NCI-H2227 (cell line): ENCODE measurements at regions not wholly inside any gene's neighbourhood (a gene's known extent, or its start where the extent isn't known, plus 50 kb on each side); places are given as distances from the start of the nearest gene placed in this dataset.

ENCODE experiments used
- DNase-seq: peaks from one replicate; lab custom pipeline; 2025; ENCODE audit not compliant: unreplicated experiment; lab: John Stamatoyannopoulos, UW

DNA sequence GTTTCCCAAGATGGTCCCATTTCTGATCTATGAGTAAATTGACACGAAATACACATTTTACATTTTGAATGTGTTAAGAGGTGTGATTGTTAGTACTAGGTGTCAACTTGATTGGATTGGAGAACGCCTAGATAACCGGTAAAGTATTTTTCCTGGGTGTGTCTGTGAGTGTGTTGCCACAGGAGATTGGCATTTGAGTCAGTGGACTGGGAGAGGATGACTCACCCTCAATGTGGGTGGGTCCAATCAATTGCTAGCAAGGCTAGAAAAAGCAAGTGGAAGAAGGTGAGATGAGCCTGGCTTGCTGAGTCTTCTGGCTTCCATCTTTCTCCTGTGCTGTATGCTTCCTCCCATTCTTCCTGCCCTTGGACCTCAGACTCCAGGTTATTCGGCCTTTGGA lies 960.7 kb upstream of the PCDH9 start:
- no peak for DNase-seq

DNA sequence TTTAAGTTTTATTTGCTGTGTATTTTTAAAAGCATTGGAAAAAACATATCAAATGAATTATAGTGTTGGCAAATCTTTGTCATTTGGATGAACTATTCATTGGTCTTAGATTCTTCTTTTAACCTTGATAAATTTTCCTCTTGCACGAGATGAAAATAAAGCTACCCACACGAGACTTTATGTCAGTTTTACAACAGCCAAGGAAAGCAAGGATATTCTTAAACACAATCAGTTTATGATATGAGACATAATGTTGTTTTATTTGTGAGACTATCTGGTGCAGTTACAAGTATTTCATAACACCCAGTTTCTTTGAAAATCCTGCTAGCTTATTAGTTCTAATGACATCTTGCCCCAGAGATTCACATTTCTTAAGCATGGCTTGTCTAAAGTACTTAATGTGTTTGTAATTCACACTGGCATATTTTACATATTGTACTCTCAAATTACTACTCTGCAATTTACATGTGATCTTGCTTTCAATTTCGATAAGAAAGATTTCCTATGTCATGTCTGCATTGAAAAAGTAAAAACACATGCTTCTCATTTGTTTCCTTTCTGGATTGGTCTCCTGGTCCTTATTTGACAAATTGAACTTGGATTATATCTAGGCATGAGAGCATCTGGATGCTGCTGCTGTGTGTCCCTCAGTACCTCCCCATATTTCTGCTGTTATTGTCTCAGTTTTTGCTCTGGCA lies 955.5 kb upstream of the PCDH9 start:
- no peak for DNase-seq

DNA sequence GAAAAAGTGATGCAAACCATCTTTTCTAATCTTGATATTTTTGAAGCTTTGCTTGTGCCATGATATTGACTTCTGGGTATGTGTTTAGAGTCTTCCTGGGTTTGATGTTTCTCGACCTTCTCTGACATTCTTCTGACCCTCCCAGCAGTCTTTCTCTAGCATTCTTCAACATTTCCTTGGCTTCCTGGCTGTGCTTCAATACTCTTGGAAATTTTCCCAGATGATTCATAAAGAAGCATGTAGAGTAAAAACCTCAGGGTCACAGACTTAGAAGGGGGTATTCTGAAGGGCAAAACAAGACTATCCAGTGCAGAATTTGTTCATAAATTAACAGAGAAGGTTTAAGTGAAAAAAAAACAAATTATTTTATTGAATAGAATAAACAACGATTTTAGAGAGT lies 946.3 kb upstream of the PCDH9 start:
- no peak for DNase-seq

DNA sequence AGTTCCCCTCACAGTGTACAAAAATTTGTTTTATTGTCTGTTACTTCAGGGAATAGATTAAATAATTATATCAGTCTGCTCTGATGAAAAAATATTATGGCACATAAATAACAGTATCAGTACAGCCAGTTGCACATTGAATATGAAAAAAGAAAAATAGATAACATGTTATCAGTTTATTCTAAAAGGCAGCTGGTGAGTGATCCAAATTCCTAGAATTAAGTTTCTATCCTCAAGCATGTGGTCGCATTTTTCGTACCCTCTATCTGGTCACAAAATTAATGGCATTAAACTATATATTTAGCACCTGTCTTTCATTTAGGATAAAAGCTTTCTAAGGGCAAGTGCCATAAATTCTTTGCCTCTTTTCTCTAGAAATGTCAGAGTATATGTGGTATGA lies 944.8 kb upstream of the PCDH9 start:
- no peak for DNase-seq

DNA sequence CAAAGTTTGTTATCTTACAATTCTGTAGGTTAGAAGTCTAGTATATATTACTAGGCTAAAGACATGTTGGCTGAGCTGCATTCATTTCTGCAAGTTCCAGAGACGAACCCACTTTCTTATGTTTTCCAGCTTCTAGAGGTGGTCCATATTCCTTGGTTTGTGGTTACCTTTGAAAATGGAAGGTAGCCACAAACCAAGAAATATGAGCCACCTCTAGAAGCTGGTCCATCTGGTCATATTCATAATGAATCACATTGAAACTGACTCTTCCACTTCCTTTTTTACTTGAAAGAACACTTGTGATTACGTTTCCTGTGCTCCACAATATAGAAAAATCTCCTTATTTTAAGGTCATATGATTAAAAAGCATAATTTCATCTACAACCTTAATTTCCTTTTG lies 943.0 kb upstream of the PCDH9 start:
- no peak for DNase-seq

DNA sequence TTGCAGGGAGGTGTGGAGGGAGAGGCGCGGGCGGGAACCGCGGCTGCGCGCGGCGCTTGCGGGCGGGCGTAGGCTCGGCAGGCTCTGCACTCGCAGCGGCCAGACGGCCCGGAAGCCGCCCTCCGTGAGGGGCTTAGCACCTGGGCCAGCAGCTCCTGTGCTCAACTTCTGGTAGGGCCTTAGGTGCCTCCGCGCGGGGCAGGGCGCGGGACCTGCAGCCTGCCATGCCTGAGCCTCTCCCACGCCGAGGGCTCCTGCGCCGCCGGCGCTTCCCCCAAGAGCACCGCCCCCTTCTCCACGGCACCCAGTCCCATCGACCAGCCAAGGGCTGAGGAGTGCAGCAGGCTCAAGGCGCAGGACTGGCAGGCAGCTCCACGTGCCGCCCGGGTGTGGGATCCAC lies 940.8 kb upstream of the PCDH9 start:
- DNase-seq: no peak

DNA sequence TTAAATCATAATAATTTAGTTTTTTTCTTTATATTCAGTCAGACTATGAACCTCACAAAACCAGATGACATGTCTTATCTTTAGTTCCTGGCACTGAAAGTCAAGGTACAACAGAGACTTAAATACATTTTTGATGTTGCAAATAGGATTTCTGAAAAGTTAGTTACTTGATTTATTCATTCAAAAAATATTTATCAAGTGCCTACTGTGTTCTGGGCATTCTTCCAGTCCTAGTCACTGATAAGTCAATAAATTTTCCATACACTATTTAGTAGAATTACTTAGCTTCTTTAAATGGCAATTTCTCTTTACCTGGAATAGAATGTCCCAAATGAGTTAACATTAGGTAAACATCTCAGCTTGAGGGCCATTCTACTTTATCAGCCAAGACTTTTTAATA lies 938.3 kb upstream of the PCDH9 start:
- no peak for DNase-seq

DNA sequence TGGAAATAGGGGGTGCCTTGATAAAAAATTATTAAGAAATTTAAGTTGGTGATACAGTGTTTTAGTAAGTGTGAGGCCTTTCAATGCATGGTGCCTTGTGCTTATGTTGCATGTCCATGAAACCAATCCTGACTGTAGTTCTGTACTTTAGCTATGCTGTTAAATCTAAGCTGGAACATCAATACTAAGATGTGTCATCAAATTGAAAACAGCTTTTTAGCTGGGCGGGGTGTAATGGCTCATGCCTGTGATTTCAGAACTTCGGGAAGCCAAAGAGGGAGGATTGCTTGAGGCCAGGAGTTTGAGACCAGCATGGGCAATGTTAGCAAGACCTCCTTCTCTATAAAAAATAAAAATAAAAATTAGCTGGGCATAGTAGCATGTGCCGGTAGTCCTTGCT lies 930.3 kb upstream of the PCDH9 start:
- no peak for DNase-seq

DNA sequence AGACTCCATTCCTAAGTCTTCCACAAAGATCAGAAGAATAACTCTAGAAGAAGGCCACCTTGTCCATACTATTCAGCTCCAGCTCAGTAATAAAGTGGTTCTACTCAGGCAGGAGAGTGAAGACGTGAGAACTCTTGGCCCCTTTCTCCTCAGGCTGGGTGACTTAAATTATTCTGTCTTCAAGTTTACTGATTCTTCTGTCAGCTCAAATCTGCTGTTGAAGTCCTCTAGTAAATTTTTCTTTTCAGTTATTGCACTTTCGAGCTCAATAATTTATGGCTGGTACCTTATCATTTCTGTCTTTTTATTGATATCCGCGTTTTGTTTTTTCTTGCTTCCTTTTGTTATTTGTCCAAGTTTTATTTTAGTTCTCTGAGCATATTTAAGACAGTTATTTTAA lies 922.3 kb upstream of the PCDH9 start:
- no peak for DNase-seq

DNA sequence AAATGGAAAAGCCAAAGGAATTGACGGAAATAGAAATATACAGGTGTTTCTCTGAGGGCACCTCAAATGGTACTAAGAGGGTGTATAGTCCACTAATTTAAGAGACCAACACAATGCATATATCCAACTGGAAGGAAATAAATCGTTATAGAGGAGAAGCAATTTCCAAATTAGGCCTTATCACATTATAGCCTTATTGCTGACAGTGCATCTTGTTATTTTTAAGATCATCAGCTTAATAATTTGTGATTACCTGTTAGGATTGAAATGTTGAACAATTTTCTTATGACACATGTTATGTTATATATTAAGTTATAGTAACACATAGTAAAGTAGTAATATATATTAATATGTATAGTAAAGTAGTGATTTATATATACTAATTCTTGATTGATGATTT lies 915.7 kb upstream of the PCDH9 start:
- no peak for DNase-seq

DNA sequence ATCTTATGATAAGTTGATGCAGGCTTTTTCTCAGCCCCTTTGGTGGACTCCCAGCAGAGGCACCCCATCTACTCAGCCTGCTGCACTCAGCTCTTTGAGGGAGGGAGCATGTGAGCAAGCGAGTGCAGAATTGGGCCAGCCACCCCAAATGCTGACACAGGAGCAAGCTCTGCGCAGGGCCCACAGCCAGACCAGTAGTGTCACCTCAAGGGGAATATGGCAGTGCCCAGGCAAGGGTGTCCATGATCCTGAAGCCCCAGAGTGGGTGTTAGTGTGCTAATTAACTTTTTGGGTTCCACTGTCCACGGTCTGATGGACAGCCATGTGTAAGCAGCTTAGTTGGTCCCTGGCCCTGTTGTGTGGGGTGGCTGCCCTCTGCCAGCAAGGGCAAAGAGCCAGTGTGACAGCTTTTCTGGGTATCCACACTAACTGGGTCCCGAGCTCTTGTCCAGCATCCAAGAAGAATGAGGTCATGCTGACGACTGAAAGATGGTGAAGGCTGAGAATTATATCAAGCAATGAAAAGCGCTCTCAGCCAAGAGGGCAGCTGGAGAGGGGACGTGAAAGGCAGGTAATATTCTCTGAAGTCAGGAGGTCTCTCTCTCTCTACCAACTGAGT lies 898.3 kb upstream of the PCDH9 start:
- no peak for DNase-seq

DNA sequence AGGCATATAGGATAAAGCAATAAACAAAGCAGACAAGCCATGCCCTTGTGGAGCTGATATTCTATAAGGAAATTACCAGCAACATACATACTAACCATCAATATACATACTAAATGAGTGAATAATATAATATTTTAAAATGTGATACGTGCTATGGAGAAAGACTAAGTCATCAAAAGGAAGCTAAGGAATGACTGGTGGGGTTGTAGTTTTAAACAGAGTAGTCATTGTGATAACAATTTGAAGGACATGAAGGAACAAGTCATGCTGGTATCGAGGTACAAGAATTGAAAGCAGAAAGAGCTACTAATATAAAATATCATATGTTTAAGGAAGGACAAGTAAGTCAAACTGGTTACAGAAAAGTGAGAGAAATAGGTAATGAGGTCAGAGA lies 894.9 kb upstream of the PCDH9 start:
- no peak for DNase-seq

DNA sequence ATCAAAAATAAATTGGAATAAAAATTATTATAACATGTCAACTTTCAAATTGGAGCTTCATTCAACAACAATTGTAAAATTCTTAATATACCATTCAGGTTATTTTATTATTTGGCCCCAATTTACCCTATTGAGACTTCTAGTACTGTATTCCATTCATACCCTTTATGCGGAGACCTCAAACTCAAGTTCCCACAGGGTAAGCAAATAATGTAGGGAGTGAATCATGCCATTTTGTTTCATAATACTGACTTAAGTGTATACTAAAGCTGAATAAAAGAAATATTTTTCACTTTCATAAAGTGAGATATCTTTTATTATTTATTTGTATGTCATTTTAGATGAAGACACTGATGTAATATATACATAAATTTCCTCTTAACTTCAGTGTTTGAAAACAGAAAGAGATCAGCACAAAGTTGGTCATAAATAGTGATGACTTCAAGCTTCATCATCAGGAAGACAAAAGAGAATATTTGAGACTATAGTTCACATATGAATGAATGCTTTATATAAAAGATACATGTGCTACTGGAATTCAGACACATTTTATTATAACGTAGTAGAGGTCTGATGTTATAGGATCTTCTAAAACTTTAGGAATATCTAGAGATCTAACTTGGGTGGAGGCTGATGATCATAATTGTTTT lies 894.4 kb upstream of the PCDH9 start:
- no peak for DNase-seq

DNA sequence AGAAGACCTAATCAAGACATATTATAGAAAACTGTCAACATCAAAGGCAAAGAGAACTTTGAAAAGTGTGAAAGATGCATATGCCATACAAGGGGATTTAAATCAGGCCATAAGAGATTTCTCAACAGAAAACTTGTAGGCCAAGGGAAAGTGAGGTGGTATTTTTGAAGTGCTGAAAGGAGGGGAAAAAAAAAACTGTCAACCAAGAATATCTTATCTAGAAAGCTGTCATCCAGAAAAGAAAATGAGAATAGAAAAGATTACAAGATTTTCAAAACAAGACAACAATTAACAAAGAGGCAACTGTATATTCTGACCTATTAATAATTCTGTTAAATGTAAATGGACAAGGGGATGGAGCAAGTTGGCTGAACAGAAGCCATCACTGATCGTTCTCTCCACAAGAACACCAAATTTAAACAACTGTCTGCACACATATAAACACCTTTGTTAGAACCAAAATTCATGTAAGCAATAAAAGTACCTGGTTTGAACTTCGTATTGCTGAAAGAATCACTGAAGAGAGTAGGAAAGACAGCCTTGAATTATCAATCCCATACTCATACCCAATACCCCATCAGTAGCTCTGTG lies 880.1 kb upstream of the PCDH9 start:
- DNase-seq: no peak

DNA sequence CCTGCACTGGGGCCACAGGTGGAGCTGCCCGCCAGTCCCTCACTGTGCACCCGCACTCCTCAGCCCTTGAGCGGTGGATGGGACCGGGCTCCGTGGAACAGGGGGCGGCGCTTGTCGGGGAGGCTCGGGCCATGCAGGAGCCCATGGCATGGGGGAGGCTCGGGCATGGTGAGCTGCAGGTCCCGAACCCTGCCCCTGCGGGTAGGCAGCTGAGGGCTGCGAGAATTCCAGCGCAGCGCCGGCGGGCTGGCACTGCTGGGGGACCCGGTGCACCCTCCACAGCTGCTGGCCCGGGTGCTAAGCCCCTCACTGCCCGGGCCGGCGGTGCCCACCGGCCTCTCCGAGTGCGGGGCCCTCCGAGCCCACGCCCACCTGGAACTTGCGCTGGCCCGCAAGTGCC lies 877.5 kb upstream of the PCDH9 start:
- DNase-seq: no peak

DNA sequence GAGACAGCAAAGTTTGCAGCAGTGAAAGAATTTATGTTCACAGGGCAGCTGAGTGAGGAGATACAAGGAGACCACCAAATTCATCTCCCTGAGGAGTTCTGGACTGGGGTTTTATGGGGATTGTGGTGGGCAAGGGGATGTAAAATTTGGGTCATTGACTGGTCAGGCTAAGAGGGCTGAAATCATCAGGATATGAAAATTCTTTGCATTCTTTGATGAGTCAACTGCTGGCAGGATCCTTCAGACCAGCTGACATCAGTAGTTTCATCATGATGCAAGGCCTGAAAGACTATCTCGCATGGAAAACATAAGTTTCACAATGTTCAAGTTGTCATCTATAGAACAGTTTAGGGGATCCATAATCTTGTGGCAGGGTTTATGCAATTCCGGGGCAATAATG lies 869.5 kb upstream of the PCDH9 start:
- DNase-seq: no peak

DNA sequence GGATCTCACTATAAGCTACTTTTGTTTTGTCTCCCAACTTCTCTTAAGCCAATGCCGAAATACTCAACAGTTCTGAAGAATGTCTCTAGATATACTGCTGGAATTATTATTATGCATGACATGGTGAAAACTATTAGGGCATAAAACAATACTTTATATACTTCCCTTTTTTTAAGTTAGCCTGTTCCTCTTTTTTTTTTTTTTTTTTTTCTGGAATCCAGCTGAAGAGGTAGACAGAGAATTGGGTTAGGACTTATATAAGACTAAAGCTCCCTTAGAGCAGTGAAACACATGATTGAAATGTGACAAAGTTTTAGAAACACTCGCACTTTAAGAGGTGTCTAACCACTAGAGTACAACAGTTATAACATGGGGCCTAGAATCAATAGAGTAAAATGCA lies 850.9 kb upstream of the PCDH9 start:
- DNase-seq: no peak

DNA sequence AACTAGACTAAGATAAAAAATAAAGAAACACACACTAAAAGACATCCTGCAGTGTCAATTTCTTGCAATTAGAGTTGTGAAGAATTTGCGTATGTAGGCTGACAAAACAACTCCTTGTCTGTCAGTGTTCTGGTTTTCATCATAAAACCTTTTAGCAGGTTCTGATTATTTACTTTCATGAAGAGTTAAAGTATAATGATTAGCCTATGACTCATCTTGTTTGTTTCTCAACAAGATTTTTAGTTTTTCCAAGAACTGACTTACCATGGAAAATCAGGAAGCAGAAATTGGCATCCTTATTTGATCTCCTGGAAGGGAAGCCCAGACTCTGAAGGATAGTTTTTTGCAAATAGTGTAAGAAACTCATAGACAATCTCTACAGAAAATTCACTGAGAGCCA lies 848.7 kb upstream of the PCDH9 start:
- no peak for DNase-seq

DNA sequence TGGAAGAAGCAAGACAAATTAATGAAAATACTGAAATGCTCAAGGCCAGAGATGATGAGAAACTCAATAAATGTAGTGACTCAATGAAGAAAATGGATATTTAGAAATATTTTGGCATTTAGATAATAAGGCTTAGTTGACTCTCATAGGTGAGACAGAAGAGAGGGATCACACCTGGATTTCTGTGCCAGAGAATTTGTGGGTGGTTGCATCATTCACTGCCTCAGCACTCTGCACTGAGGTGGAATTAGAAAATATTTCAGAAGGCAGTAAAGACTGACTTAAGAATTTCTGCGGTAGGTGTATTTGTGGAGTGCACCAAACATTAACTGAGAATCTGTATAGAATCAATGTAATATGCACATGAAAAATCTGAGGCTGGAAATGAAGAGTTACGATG lies 848.3 kb upstream of the PCDH9 start:
- no peak for DNase-seq

DNA sequence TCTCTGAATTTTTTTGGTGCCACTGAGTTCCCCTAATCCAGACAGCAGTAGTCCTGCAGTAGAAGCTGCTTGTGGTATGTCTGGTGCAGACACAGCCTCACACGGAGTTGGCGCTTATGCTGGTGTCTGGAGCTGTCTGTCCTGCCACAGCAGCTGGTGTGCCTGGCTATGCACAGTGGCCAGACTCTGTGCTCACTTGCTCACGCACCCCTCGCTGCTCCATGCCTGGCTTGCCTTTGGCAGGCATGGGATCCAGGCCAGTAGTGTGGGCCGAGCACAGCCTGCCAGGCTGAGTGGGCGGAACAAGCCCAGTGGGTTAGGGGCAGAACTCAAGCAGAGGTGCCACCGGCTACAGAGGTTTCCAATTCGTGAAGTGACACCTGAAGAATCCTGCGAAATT lies 845.9 kb upstream of the PCDH9 start:
- no peak for DNase-seq

DNA sequence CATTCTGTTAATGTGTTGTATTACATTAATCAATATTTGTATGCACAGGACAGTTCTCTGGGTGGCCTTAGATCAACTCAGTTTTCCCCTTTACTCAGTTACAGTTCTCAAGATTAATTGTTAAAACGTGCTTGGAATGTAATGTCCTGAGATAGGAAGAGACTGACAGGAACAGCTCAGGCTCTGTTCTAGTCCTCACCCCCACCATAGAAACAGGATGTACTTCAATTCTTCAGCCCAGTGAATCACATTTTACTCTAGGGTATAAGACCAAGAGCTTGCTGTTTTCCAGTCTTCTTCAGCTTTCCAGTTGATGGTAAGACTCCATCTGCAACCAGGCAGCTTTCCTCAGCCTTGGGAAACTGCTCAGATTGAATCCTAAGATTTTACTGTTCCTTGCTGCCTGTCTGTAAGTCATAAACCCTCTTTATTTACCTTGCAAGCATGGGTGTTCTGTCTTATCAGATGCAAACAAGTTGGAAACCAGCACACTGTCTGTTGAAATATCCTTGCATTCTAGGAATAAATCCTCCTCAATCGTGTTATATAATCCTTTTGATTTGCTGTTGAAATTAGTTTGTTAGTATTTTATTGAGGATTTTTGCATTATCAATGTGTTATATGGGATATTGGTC lies 836.9 kb upstream of the PCDH9 start:
- DNase-seq: no peak
